CD14-positive monocyte (primary cell): ENCODE measurements at regions not wholly inside any gene's neighbourhood (a gene's known extent, or its start where the extent isn't known, plus 50 kb on each side); places are given as distances from the start of the nearest gene placed in this dataset.

Source experiments
- DNase-seq, 3 donors: peaks; one replicate each; pipeline ENCODE4 v3.0.0-alpha.2; 2011 to 2022
- H2AFZ ChIP-seq: 2 replicates; pipeline ENCODE4 v1.6.0; 2012; ENCODE audit warnings: mild to moderate bottlenecking, low read depth, low read length, inconsistent platforms; ENCODE audit not compliant: insufficient read depth, poor library complexity, severe bottlenecking
- H3K27ac ChIP-seq, 2 donors: 1 replicate in 1 of 2; 2 replicates in 1 of 2; pipeline ENCODE4 v1.5.1; 2012 to 2013; ENCODE audit warnings: low read length in 2 of 2, control low read depth in 1 of 2, inconsistent platforms in 1 of 2, low read depth in 1 of 2, mild to moderate bottlenecking in 1 of 2
- H3K27me3 ChIP-seq, 2 donors: one replicate each; pipeline versions ENCODE4 v1.6.0 to v1.6.1; 2011 to 2013; ENCODE audit warnings: low read length in 2 of 2; ENCODE audit not compliant: control insufficient read depth in 2 of 2, insufficient read depth in 2 of 2
- H3K36me3 ChIP-seq, 2 donors: replicated peaks in 1 of 2; 1 replicate in 1 of 2; 2 replicates in 1 of 2; pipeline versions ENCODE4 v1.5.1 to v1.6.1; 2012 to 2013; ENCODE audit warnings: low read length in 2 of 2, control low read depth in 1 of 2, inconsistent platforms in 1 of 2, mild to moderate bottlenecking in 1 of 2; ENCODE audit not compliant: insufficient read depth in 2 of 2, control insufficient read depth in 1 of 2
- H3K4me1 ChIP-seq, 2 donors: 1 replicate in 1 of 2; 2 replicates in 1 of 2; pipeline versions ENCODE4 v1.5.1 to v1.6.1; 2012 to 2013; ENCODE audit warnings: low read length in 2 of 2, control low read depth in 1 of 2, inconsistent platforms in 1 of 2, mild to moderate bottlenecking in 1 of 2, moderate library complexity in 1 of 2; ENCODE audit not compliant: insufficient read depth in 2 of 2, control insufficient read depth in 1 of 2
- H3K4me2 ChIP-seq: replicated peaks from 2 replicates; pipeline ENCODE3; 2012; ENCODE audit warnings: low read length, moderate library complexity, mild to moderate bottlenecking; ENCODE audit not compliant: poor library complexity, severe bottlenecking; ENCODE audit errors: extremely low read depth
- H3K4me3 ChIP-seq, 3 experiments: fragments of 200-600 bp in 1 of 3; sonication (generic) in 1 of 3; replicated peaks in 1 of 3; 1 replicate in 2 of 3; 2 replicates in 1 of 3; pipeline ENCODE4 v1.5.1; 2011 to 2013; ENCODE audit warnings: low read length in 3 of 3, mild to moderate bottlenecking in 3 of 3, control low read depth in 2 of 3, low read depth in 2 of 3, inconsistent platforms in 1 of 3, moderate library complexity in 1 of 3
- H3K79me2 ChIP-seq: 2 replicates; pipeline ENCODE4 v1.6.0; 2012; ENCODE audit warnings: mild to moderate bottlenecking, control low read depth, inconsistent platforms, low read length, moderate library complexity; ENCODE audit not compliant: insufficient read depth
- H3K9ac ChIP-seq: 2 replicates; pipeline ENCODE4 v1.6.0; 2017; ENCODE audit warnings: low read length, mild to moderate bottlenecking; ENCODE audit not compliant: insufficient read depth, poor library complexity, severe bottlenecking
- H3K9me3 ChIP-seq, 2 donors: replicated peaks in 1 of 2; 1 replicate in 1 of 2; 2 replicates in 1 of 2; pipeline versions ENCODE4 v1.5.1 to v1.6.1; 2012 to 2013; ENCODE audit warnings: low read length in 2 of 2, control low read depth in 1 of 2; ENCODE audit not compliant: control insufficient read depth in 1 of 2, insufficient read depth in 1 of 2
- H4K20me1 ChIP-seq: 2 replicates; pipeline ENCODE4 v1.6.0; 2012; ENCODE audit warnings: mild to moderate bottlenecking, low read length, control low read depth, moderate library complexity; ENCODE audit not compliant: insufficient read depth
- H3K27ac Mint-ChIP-seq, 7 donors: one replicate each; pipeline ENCODE4 v1.8.0; 2020; ENCODE audit warnings: mild to moderate bottlenecking in 7 of 7, mixed read lengths in 7 of 7, moderate library complexity in 6 of 7, inconsistent platforms in 2 of 7
- H3K27me3 Mint-ChIP-seq, 3 donors: one replicate each; pipeline ENCODE4 v1.8.0; 2021 to 2022; ENCODE audit warnings: low read depth in 3 of 3, mild to moderate bottlenecking in 3 of 3, mixed read lengths in 3 of 3, moderate library complexity in 3 of 3, inconsistent platforms in 1 of 3
- H3K36me3 Mint-ChIP-seq, 2 donors: one replicate each; pipeline ENCODE4 v1.8.0; 2020; ENCODE audit warnings: mixed read lengths in 2 of 2, inconsistent platforms in 1 of 2, mild to moderate bottlenecking in 1 of 2
- H3K4me1 Mint-ChIP-seq: one replicate; pipeline ENCODE4 v1.8.0; 2020; ENCODE audit warnings: mild to moderate bottlenecking, mixed read lengths
- H3K4me3 Mint-ChIP-seq, 2 donors: one replicate each; pipeline ENCODE4 v1.8.0; 2020; ENCODE audit warnings: mild to moderate bottlenecking in 2 of 2, mixed read lengths in 2 of 2, moderate library complexity in 1 of 2
- H3K9me3 Mint-ChIP-seq, 7 donors: one replicate each; pipeline ENCODE4 v1.8.0; 2020 to 2022; ENCODE audit warnings: mixed read lengths in 7 of 7, mild to moderate bottlenecking in 6 of 7, moderate library complexity in 6 of 7, inconsistent platforms in 2 of 7
- CTCF ChIP-seq: fragments of 200-600 bp; IDR thresholded peaks from one replicate; pipeline ENCODE4 v1.8.0; 2022; ENCODE audit warnings: antibody characterized with exemption, mild to moderate bottlenecking
- WGBS: methylation state at CpG from one replicate; pipeline ENCODE4 v1.1.5; 2013; ENCODE audit warnings: missing lambda C conversion rate; ENCODE audit not compliant: insufficient coverage; 5-methylcytosine and 5-hydroxymethylcytosine counted together
- intact Hi-C, 2 donors: fragments of 100-400 bp; cut with micrococcal nuclease; formaldehyde crosslinking; loops; one replicate each; pipeline versions ENCODE4 v1.15.0 to v1.15.1; 2023

- intact Hi-C loops, result no loop called here
- Histone ChIP-seq H2AFZ (no peak overlapping the region), H3K27me3 (no peaks in the 10 kb centered on the region), H3K9me3 (no peaks in the 10 kb centered on the region), H3K79me2 (peaks cover 97% of the 10 kb centered on the region), H3K27ac (peak overlapping the region in 1 of 2 donors; percentile 43), H4K20me1 (peaks cover 96% of the 10 kb centered on the region), H3K4me3 (no peak overlapping the region), H3K36me3 (peaks cover 3 to 6% of the 10 kb centered on the region in 2 donors), H3K9ac (no peak overlapping the region), H3K4me2 (no peak overlapping the region), H3K4me1 (peaks cover 46 to 58% of the 10 kb centered on the region in 2 donors)
- Mint-ChIP-seq H3K4me1 (peaks cover 71% of the 10 kb centered on the region), H3K4me3 (no peak overlapping the region), H3K27me3 (peaks cover 0 to 4% (median 2%) of the 10 kb centered on the region in 3 donors), H3K27ac (peak overlapping the region in 1 of 7 donors; percentile 42), H3K9me3 (no peaks in the 10 kb centered on the region), H3K36me3 (peaks cover 10 to 31% of the 10 kb centered on the region in 2 donors)
- WGBS, result 93% methylated on average over 7 of the region's 10 CpGs
- no peak for DNase-seq
- TF ChIP-seq CTCF, result no peak
Observed at GRCh38 chr14:73775339-73776193, 61.4 kb upstream of the PNMA1 start.

GRCh38 chr14:73774671-73775070 is 60.5 kb upstream of the PNMA1 start:
- intact Hi-C loops, result no loop called here

More at GRCh38 chr14:73774671-73775070, 60.5 kb upstream of the PNMA1 start:
- no peaks in the 10 kb centered on the region for H3K9me3 Mint-ChIP-seq
- no peak overlapping the region for H3K4me3 Mint-ChIP-seq
- H3K27me3 Mint-ChIP-seq, result peaks cover 0 to 4% (median 2%) of the 10 kb centered on the region in 3 donors
- peaks cover 4 to 29% of the 10 kb centered on the region in 2 donors for H3K36me3 Mint-ChIP-seq
- H3K79me2 ChIP-seq, result peaks cover 97% of the 10 kb centered on the region
- H3K27ac ChIP-seq, result peak overlapping the region in 1 of 2 donors; percentile 43
- no peaks in the 10 kb centered on the region for H3K9me3 ChIP-seq
- no peak for DNase-seq
- no peak overlapping the region for H3K4me2 ChIP-seq
- peaks cover 55 to 65% of the 10 kb centered on the region in 2 donors for H3K4me1 ChIP-seq
- no peaks in the 10 kb centered on the region for H3K27me3 ChIP-seq
- no peak for TF ChIP-seq CTCF
- H3K4me3 ChIP-seq, result no peak overlapping the region
- WGBS, result 94% methylated on average over 2 of the region's 2 CpGs
- peaks cover 97% of the 10 kb centered on the region for H4K20me1 ChIP-seq
- H3K36me3 ChIP-seq, result no peaks in the 10 kb centered on the region
- peak overlapping the region in 4 of 7 donors; percentile 34 to 71 (median 67) for H3K27ac Mint-ChIP-seq
- no peak overlapping the region for H3K9ac ChIP-seq
- no peak overlapping the region for H2AFZ ChIP-seq
- H3K4me1 Mint-ChIP-seq, result peaks cover 74% of the 10 kb centered on the region
